ENCODE measurements at regions not wholly inside any gene's neighbourhood (a gene's known extent, or its start where the extent isn't known, plus 50 kb on each side); places are given as distances from the start of the nearest gene placed in this dataset.

- H3K27me3 ChIP-seq (ENCODE audit: control insufficient read depth in 1 of 2, insufficient read depth in 2 of 2, low read length in 2 of 2): no peaks in the 10 kb centered on the region
- H3K27ac ChIP-seq (ENCODE audit: extremely low read length, insufficient read depth, low read length): no peak overlapping the region
- no peak overlapping the region for H3K9ac ChIP-seq (ENCODE audit: insufficient read depth, low read depth, low read length)
- H2AFZ ChIP-seq (ENCODE audit: low read length): no peak overlapping the region
- CTCF ChIA-PET (ENCODE audit: low intra/inter-chr PET ratio, low total read pairs): no interaction called here
- in situ Hi-C loops (cut with HindIII; ENCODE audit: extremely low pct_ligation_motif_present, low pct_unique_long_range_greater_than_20kb): no loop called here
- intact Hi-C loops (cut with micrococcal nuclease; ENCODE audit: unreplicated experiment): no loop called here
- FAIRE-seq (no peak), DNase-seq (ENCODE audit: low spot score) (no peak), ATAC-seq (no peak)
- H4K20me1 ChIP-seq (ENCODE audit: insufficient read depth, low read length): no peaks in the 10 kb centered on the region
- peaks cover 34% of the 10 kb centered on the region for H3K9me3 ChIP-seq (ENCODE audit: low read length)
- TF ChIP-seq TSC22D2 (CRISPR knock-in tag; IDR thresholded peaks at IDR 0.05; ENCODE audit: borderline replicate concordance) (no peak), TERF1 (CRISPR knock-in tag; IDR thresholded peaks at IDR 0.05) (no peak), ZNF781 (CRISPR knock-in tag; IDR thresholded peaks at IDR 0.05; ENCODE audit: borderline replicate concordance, not compliant biosample characterization) (no peak), DNMT3B (CRISPR knock-in tag; conservative IDR thresholded peaks at IDR 0.05) (no peak)
- no peak overlapping the region for H3K4me2 ChIP-seq (ENCODE audit: low read depth, low read length)
- WGBS (ENCODE audit: low lambda C conversion rate): 4% methylated on average over 8 of the region's 8 CpGs
- no peak overlapping the region for H3K4me3 ChIP-seq (replicated peaks in 1 of 3; ENCODE audit: insufficient read depth in 1 of 3, low read depth in 2 of 3, low read length in 3 of 3)
- BruUV-seq (replicated peaks): no TSS peak
- H3K79me2 ChIP-seq (ENCODE audit: insufficient read depth, low read length): no peaks in the 10 kb centered on the region
- H3K4me1 ChIP-seq (ENCODE audit: insufficient read depth, low read length): no peaks in the 10 kb centered on the region
- H3K36me3 ChIP-seq (replicated peaks in 1 of 2; ENCODE audit: control insufficient read depth in 1 of 2, insufficient read depth in 2 of 2, low read length in 2 of 2): no peaks in the 10 kb centered on the region
- POLR2A ChIA-PET: no interaction called here
Measured at GRCh38 chr10:20644421-20644820, 252.7 kb downstream of the NEBL start.

GRCh38 chr10:20641605-20642004 lies 255.5 kb downstream of the NEBL start:
- BruUV-seq (replicated peaks): no TSS peak
- Histone ChIP-seq H3K9ac (ENCODE audit: insufficient read depth, low read depth, low read length) (no peak overlapping the region), H3K4me3 (replicated peaks in 1 of 3; ENCODE audit: insufficient read depth in 1 of 3, low read depth in 2 of 3, low read length in 3 of 3) (no peak overlapping the region), H3K4me2 (ENCODE audit: low read depth, low read length) (no peak overlapping the region), H3K27ac (ENCODE audit: extremely low read length, insufficient read depth, low read length) (no peak overlapping the region), H3K79me2 (ENCODE audit: insufficient read depth, low read length) (no peaks in the 10 kb centered on the region), H3K36me3 (replicated peaks in 1 of 2; ENCODE audit: control insufficient read depth in 1 of 2, insufficient read depth in 2 of 2, low read length in 2 of 2) (no peaks in the 10 kb centered on the region), H4K20me1 (ENCODE audit: insufficient read depth, low read length) (no peaks in the 10 kb centered on the region), H3K9me3 (ENCODE audit: low read length) (peaks cover 43% of the 10 kb centered on the region), H3K27me3 (ENCODE audit: control insufficient read depth in 1 of 2, insufficient read depth in 2 of 2, low read length in 2 of 2) (no peaks in the 10 kb centered on the region), H3K4me1 (ENCODE audit: insufficient read depth, low read length) (no peaks in the 10 kb centered on the region), H2AFZ (ENCODE audit: low read length) (no peak overlapping the region)
- in situ Hi-C loops (cut with HindIII; ENCODE audit: extremely low pct_ligation_motif_present, low pct_unique_long_range_greater_than_20kb): no loop called here
- POLR2A ChIA-PET: no interaction called here
- FAIRE-seq: no peak
- CTCF ChIA-PET (ENCODE audit: low intra/inter-chr PET ratio, low total read pairs): no interaction called here
- 7% methylated on average over 4 of the region's 4 CpGs for WGBS (ENCODE audit: low lambda C conversion rate)
- intact Hi-C loops (cut with micrococcal nuclease; ENCODE audit: unreplicated experiment): no loop called here
- no peak for DNase-seq (ENCODE audit: low spot score)
- ATAC-seq: no peak
- TF ChIP-seq KMT2A (CRISPR knock-in tag; IDR thresholded peaks at IDR 0.05) (no peak), PRDM10 (CRISPR knock-in tag; IDR thresholded peaks at IDR 0.05; ENCODE audit: low read depth) (no peak), ZFP1 (CRISPR knock-in tag; IDR thresholded peaks at IDR 0.05) (no peak), ZBTB7A (CRISPR knock-in tag; IDR thresholded peaks at IDR 0.05) (no peak), THRA (CRISPR knock-in tag; IDR thresholded peaks at IDR 0.05; ENCODE audit: borderline replicate concordance) (no peak), TAF15 (IDR thresholded peaks at IDR 0.05; ENCODE audit: low read depth, low read length, poor library complexity, severe bottlenecking) (no peak)

Data from HepG2 (cell line).